Adrenal gland (tissue), 5 donors: ENCODE measurements at regions not wholly inside any gene's neighbourhood (a gene's known extent, or its start where the extent isn't known, plus 50 kb on each side); places are given as distances from the start of the nearest gene placed in this dataset.

ENCODE experiments used
- POLR2A ChIP-seq, 2 donors: fragments of 450-650 bp; IDR thresholded peaks; one replicate each; pipeline ENCODE4 v1.6.1; 2017; ENCODE audit warnings: antibody characterized with exemption in 2 of 2, mild to moderate bottlenecking in 2 of 2, moderate library complexity in 1 of 2
- TF ChIP-seq, protein P1 (sequence below), 6 experiments: fragments of 450-650 bp in 4 of 6; fragments of 200-600 bp in 2 of 6; sonication (generic) in 1 of 6; IDR thresholded peaks; 1 replicate in 5 of 6; 2 replicates in 1 of 6; pipeline versions ENCODE4 v1.5.1 to v1.8.0; 2016 to 2021; ENCODE audit warnings: antibody characterized with exemption in 6 of 6, mild to moderate bottlenecking in 2 of 6, moderate library complexity in 1 of 6
- donor health status: DM: no; HTN: no; CAD: no.

DNA sequence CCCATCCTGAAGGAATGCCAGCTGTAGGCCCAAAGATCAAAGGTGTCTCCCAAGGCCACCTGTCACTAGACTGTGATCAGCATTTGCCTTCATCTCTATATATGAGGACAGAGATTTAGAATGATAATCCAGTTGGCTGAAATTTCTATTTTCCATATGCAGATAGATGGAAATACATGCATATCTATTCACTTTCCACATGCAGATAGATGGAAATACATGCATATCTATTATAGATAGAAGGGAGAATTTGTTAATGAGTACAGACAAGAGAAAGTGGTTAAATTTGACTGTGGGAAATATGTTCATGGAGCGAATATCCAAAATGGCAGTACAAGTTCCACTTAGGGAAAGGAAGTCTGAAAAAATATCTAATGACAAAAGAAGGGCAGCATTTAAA lies 762.2 kb downstream of the NLGN4Y start:
- no peak for TF ChIP-seq POLR2A (IDR thresholded peaks at IDR 0.05)
- TF ChIP-seq, protein P1, sequence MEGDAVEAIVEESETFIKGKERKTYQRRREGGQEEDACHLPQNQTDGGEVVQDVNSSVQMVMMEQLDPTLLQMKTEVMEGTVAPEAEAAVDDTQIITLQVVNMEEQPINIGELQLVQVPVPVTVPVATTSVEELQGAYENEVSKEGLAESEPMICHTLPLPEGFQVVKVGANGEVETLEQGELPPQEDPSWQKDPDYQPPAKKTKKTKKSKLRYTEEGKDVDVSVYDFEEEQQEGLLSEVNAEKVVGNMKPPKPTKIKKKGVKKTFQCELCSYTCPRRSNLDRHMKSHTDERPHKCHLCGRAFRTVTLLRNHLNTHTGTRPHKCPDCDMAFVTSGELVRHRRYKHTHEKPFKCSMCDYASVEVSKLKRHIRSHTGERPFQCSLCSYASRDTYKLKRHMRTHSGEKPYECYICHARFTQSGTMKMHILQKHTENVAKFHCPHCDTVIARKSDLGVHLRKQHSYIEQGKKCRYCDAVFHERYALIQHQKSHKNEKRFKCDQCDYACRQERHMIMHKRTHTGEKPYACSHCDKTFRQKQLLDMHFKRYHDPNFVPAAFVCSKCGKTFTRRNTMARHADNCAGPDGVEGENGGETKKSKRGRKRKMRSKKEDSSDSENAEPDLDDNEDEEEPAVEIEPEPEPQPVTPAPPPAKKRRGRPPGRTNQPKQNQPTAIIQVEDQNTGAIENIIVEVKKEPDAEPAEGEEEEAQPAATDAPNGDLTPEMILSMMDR (IDR thresholded peaks at IDR 0.05): no peak
